ENCODE measurements at regions not wholly inside any gene's neighbourhood (a gene's known extent, or its start where the extent isn't known, plus 50 kb on each side); places are given as distances from the start of the nearest gene placed in this dataset.

DNA sequence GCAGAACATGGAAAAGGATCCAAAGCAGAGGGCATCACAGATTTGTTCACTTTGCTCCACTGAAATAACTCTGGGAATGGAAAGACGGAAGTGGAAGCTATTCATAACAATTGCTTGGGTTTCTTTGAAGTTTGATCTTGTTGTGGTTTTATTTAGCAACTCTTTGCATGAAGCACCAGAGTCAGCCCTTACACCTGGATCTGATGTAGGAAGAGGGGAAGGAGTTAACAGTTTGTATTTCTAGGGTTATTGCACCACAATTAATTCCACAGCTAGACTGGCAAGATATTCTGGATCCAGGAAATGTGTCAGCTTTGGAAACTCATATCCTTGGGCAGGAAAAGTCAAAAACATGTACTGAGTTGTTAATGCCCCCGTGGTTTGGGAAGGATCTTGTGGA is 1143.4 kb downstream of the CNTNAP5 start:
- TF ChIP-seq, protein P1, sequence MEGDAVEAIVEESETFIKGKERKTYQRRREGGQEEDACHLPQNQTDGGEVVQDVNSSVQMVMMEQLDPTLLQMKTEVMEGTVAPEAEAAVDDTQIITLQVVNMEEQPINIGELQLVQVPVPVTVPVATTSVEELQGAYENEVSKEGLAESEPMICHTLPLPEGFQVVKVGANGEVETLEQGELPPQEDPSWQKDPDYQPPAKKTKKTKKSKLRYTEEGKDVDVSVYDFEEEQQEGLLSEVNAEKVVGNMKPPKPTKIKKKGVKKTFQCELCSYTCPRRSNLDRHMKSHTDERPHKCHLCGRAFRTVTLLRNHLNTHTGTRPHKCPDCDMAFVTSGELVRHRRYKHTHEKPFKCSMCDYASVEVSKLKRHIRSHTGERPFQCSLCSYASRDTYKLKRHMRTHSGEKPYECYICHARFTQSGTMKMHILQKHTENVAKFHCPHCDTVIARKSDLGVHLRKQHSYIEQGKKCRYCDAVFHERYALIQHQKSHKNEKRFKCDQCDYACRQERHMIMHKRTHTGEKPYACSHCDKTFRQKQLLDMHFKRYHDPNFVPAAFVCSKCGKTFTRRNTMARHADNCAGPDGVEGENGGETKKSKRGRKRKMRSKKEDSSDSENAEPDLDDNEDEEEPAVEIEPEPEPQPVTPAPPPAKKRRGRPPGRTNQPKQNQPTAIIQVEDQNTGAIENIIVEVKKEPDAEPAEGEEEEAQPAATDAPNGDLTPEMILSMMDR (IDR thresholded peaks at IDR 0.05; ENCODE audit: low read length): no peak
- TF ChIP-seq EZH2phosphoT487 (IDR thresholded peaks at IDR 0.05; ENCODE audit: low read length) (no peak), EZH2 (optimal IDR thresholded peaks at IDR 0.05; ENCODE audit: low read depth, low read length) (no peak)
